WERI-Rb-1 (cell line): ENCODE measurements at regions not wholly inside any gene's neighbourhood (a gene's known extent, or its start where the extent isn't known, plus 50 kb on each side); places are given as distances from the start of the nearest gene placed in this dataset.

ENCODE experiments used
- DNase-seq: peaks from one replicate; pipeline ENCODE4 v3.0.0-alpha.2; 2020
- H3K27ac ChIP-seq: fragments of 250-450 bp; sonication (Bioruptor Pico); 2 replicates; pipeline ENCODE4 v1.5.1; 2020; ENCODE audit warnings: mild to moderate bottlenecking, moderate library complexity
- H3K27me3 ChIP-seq: fragments of 250-450 bp; sonication (Bioruptor Pico); 2 replicates; pipeline ENCODE4 v1.5.1; 2021; ENCODE audit warnings: mild to moderate bottlenecking, low read depth, moderate library complexity; ENCODE audit not compliant: insufficient read depth, severe bottlenecking
- H3K36me3 ChIP-seq: fragments of 250-450 bp; sonication (Bioruptor Pico); 2 replicates; pipeline ENCODE4 v1.5.1; 2020; ENCODE audit warnings: mild to moderate bottlenecking, moderate library complexity
- H3K4me3 ChIP-seq: 2 replicates; pipeline ENCODE4 v1.5.1; 2011; ENCODE audit warnings: low read depth, mild to moderate bottlenecking, control low read depth, low read length
- H3K9me3 ChIP-seq: fragments of 250-450 bp; sonication (Bioruptor Pico); 2 replicates; pipeline ENCODE4 v1.5.1; 2021; ENCODE audit warnings: mild to moderate bottlenecking, moderate library complexity; ENCODE audit not compliant: severe bottlenecking
- CTCF ChIP-seq: IDR thresholded peaks from 2 replicates; pipeline ENCODE4 v1.5.1; 2011; ENCODE audit warnings: low read depth, mild to moderate bottlenecking, control low read depth, inconsistent platforms, low read length

- DNase-seq: no peak
- Histone ChIP-seq H3K36me3 (peaks cover 3% of the 10 kb centered on the region; the same call in 1 of the 2 replicates), H3K9me3 (no peaks in the 10 kb centered on the region), H3K4me3 (no peak overlapping the region), H3K27ac (no peak overlapping the region), H3K27me3 (no peaks in the 10 kb centered on the region)
- TF ChIP-seq CTCF: no peak
Measured at GRCh38 chr9:108617676-108618075, 238.1 kb downstream of the ACTL7B start.

- Histone ChIP-seq H3K27ac (no peak overlapping the region), H3K36me3 (peaks cover 3% of the 10 kb centered on the region; the same call in 1 of the 2 replicates), H3K9me3 (no peaks in the 10 kb centered on the region), H3K4me3 (no peak overlapping the region), H3K27me3 (no peaks in the 10 kb centered on the region)
- no peak for TF ChIP-seq CTCF
- DNase-seq: no peak
Measured at GRCh38 chr9:108615152-108615551, 240.6 kb downstream of the ACTL7B start.

- no peak overlapping the region for H3K4me3 ChIP-seq
- no peak for TF ChIP-seq CTCF
- no peak overlapping the region for H3K27ac ChIP-seq
- H3K27me3 ChIP-seq: no peaks in the 10 kb centered on the region
- H3K9me3 ChIP-seq: no peaks in the 10 kb centered on the region
- no peaks in the 10 kb centered on the region; the same call in 1 of the 2 replicates for H3K36me3 ChIP-seq
- no peak for DNase-seq
Measured at GRCh38 chr9:108612513-108612912, 243.3 kb downstream of the ACTL7B start.

GRCh38 chr9:108609897-108610253 lies 245.9 kb downstream of the ACTL7B start:
- Histone ChIP-seq H3K9me3 (no peaks in the 10 kb centered on the region), H3K27me3 (no peaks in the 10 kb centered on the region), H3K27ac (no peak overlapping the region), H3K36me3 (no peaks in the 10 kb centered on the region), H3K4me3 (no peak overlapping the region)
- TF ChIP-seq CTCF: no peak
- DNase-seq: no peak

GRCh38 chr9:108609227-108609896 lies 246.4 kb downstream of the ACTL7B start:
- DNase-seq: no peak
- Histone ChIP-seq H3K36me3 (no peaks in the 10 kb centered on the region), H3K27ac (no peak overlapping the region), H3K27me3 (no peaks in the 10 kb centered on the region), H3K9me3 (no peaks in the 10 kb centered on the region), H3K4me3 (no peak overlapping the region)
- no peak for TF ChIP-seq CTCF

GRCh38 chr9:108607607-108608006 lies 248.2 kb downstream of the ACTL7B start:
- DNase-seq: no peak
- Histone ChIP-seq H3K27ac (no peak overlapping the region), H3K4me3 (no peak overlapping the region), H3K27me3 (no peaks in the 10 kb centered on the region), H3K9me3 (no peaks in the 10 kb centered on the region), H3K36me3 (no peaks in the 10 kb centered on the region)
- TF ChIP-seq CTCF: no peak
